NCI-H748 treated with DMSO at 0.1 percent for 48 hours (cell line): ENCODE measurements at regions not wholly inside any gene's neighbourhood (a gene's known extent, or its start where the extent isn't known, plus 50 kb on each side); places are given as distances from the start of the nearest gene placed in this dataset.
"Not testable (repeated sequence)": the region's sequence is repeated elsewhere in the genome, so short reads cannot be mapped to it uniquely, and the experiment has no call there.

Experiments
- DNase-seq: peaks from one replicate; lab custom pipeline; 2025; lab: John Stamatoyannopoulos, UW

DNA sequence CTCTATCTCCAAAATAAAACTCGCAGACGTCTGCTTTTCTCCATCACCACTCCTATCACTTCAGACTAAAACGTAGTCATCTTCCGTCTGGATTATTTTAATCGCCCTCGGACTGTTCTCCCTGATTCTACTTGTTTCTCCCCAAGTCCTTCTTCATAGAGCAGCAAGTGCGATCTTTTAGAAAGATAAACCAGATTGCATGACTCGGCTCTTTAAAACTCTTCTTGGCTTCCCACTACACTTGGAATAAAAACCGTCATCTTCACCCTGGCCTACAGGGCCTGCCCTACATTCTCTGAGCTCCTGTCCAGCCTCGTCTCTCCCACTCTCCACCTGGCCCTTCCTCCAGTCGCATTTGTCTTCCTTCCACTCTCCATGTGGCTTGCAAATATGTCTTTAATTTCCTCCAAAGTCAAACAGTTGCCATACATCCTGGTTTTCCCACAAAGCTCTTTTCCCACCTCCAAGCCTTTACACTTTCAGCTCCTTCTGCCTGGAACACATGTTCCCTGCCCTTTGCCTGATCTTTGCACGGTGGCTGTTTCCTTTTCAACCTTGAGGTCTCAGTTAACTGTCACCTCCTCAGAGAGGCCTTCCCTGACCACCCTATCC lies 70.5 kb upstream of the DHX40 start:
- DNase-seq: no peak

DNA sequence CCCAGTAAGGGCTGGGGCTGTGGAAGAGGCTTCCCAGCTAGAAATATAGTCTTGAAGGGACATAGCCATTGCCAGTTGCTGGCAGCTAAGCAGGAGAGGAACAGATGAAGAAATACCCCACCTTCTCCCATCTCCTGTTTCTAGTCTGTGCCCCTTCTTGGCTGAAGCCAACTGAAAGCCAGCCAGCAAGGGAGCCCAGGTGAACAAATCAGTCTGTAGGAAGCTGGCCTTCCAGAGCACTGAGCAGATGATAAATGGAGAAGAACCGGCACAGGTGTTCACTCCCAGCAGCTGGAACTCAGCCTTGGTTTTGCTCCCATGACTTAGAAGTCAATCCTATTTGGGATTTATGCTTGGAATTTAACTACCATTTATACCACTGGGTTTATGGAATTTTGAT lies 69.2 kb upstream of the DHX40 start:
- DNase-seq: no peak

DNA sequence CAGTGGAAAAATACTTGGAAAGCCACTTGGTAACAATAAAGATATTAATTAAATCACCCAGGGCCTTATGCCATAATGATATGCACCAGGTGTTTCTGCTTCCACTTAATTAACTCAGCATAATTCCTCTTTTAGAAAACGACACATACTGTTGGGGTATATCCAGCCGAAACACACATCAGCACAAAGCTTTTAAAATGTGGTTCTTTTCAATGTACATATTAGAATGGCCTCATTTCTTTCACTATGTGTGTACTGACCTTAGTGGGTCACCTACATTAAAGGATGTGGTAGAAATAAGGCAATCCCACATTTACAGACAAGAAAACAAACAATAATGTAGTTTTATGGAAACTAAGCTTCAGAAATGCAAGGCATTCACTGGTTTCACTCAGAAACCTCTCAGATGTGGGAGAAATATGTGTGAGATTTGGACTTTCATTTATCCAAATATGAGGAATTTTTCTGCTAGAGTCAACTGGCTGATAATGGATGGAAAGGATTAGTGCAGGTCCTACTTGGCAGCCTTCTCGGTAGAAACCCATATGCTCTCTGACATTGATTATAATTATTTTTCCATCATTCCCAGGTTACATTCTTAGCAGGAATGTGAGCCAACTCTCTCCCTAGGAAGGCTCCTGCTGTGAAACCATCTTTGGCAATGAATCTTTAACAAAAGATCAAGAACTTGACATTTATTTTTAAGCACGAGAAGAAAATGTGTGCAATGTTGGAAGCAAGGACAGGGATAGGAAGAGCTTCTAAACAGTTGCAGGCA lies 66.7 kb upstream of the DHX40 start:
- DNase-seq: no peak

DNA sequence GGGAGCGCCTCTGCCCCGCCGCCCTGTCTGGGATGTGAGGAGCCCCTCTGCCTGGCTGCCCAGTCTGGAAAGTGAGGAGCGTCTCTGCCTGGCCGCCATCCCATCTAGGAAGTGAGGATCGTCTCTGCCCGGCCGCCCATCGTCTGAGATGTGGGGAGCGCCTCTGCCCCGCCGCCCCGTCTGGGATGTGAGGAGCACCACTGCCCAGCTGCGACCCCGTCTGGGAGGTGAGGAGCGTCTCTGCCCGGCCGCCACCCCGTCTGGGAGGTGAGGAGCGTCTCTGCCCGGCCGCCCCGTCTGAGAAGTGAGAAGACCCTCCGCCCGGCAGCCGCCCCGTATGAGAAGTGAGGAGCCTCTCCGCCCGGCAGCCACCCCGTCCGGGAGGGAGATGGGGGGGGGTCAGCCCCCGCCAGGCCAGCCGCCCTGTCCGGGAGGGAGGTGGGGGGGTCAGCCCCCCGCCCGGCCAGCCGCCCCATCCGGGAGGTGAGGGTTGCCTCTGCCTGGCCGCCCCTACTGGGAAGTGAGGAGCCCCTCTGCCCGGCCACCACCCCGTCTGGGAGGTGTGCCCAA lies 65.2 kb upstream of the DHX40 start:
- DNase-seq: not testable (repeated sequence)

DNA sequence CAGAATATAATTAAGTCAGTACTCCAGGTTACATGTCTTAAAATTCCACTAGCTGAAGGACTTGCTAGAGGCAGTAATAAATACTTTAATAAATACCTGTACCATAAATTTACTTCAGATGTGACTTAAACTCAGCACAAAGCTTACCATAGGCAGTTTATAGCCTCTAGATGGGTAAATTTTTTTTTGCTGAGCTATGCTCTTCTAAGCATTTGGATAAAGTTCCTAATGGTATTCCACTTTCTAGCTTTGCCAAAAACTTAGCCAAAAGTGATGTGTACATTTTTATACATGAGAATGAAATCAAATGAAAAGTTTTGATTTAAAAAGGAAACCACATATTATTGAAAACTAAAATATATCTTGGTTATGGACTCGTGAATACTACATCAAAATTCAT lies 63.7 kb upstream of the DHX40 start:
- no peak for DNase-seq

DNA sequence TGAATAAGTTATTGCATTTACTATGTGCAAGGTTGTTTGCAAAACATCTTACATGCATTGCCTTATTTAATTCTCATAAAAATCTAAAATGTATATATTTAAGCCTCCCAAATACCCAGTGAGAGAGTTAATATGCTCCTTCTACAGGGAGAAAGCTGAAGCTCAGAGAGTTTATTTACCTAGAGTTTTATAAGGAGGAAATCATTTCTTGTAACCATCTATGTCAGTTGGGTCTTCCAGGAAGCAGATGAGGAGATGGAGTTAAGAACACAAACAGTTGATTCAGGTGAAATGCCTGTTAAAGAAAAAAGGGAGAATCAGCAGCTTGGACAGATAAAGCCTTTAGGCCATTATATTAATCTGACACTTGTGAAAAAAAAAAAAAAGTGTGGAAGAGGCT lies 62.6 kb upstream of the DHX40 start:
- no peak for DNase-seq

DNA sequence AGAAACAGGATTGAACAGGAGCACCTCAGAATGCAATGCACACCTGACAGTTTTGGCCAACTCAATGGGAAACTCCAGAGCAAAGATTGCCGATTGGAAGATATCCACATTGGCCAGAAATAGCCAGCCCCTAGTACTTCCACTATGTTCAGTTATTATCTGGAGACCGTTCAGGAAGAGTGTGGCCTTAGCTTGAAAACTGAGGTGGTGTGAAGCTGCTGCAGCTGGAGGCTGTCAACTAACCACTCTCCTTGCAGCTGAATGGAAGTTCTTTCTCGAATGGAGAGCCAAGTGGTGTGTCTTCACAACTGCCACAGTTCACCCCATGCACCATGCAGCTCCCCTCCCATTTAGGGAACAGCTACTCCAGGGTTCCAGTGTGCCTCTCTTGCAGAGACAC lies 61.9 kb upstream of the DHX40 start:
- DNase-seq: no peak

DNA sequence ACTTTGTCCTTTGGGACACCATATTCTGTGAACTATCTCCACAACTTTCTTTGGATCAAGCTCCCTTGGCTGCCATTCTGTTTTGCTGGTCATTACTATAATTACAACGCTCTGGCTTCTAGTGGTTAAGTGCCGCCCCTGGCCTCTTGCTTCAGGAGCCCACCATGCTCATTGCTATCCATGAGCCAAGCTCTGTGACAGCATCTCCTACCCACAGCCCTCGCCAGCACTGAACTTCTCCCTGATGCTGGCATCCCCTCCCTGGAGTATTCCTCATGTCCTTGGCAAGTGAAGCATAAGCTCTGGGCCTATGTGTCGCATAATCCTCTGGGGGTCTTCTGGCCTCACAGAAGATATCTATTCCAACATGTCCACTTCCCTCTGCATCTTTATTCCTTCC lies 60.6 kb upstream of the DHX40 start:
- no peak for DNase-seq

DNA sequence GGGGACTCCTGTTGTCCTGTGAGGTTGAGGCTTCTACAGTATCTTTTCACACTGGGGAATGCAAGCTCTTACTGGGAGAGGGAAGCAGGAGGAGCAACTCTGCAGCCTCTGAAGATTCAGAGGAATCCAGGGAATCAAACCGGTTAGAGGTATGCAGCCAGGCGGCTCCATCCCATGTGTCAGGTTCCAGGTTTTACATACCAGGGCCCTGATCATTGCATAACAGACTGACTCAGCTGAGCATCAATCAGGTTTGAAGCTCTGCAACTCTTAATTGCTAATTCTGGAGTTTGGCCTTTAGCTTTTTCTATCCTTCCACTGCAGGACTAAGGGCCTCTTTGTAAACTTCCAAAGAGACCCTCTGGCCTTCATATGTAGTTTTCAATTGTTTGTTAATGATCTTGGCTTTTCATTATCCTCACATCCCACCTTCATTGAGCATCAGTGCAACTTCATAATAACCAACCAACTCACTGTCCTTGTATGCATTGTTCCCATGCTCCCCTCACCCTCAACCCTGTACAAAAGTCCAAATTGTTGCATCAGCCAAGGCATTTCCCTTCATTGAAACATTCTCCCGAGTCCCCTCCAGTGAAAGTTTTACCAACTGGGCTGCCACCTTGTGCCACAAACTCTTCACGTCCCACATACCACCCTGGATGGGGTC lies 59.7 kb upstream of the DHX40 start:
- no peak for DNase-seq

DNA sequence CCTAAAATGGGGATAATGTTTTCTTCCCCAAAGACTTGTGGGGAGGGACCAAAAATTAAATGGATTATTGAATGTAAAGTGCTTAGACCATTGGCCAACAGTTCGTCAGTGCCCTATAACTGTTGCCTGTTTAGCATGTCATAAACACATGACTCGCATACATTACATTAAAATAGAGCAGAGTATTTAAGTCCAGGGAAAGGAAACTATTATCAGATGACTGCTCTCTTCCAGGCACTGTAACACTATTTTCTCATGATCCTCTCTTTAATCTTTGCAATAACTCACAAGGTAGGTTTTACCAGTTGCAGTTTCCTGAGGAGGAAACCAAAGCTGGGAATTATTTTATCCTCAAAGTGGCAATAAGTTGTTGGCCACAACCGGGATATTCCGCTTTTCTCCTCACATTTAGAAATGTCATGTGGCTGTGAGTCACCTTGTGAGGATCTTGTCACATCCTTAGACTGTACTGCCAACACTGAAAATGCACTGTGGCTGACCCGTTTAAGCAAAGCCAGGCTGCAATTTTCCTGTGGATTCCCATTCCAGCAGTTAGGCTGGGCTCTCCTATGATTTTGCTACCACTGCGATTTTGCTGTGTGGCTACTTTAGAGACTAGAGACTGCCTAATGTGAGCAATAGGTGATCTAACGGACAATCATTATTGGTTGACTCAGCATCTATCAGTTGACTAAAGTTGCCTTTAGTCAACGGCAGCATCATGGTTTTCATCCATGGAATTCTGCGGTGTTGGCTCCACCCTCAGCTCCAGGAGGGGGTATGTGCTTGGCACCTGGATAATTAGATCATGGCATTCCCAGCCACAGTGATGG lies 58.3 kb upstream of the DHX40 start:
- no peak for DNase-seq

DNA sequence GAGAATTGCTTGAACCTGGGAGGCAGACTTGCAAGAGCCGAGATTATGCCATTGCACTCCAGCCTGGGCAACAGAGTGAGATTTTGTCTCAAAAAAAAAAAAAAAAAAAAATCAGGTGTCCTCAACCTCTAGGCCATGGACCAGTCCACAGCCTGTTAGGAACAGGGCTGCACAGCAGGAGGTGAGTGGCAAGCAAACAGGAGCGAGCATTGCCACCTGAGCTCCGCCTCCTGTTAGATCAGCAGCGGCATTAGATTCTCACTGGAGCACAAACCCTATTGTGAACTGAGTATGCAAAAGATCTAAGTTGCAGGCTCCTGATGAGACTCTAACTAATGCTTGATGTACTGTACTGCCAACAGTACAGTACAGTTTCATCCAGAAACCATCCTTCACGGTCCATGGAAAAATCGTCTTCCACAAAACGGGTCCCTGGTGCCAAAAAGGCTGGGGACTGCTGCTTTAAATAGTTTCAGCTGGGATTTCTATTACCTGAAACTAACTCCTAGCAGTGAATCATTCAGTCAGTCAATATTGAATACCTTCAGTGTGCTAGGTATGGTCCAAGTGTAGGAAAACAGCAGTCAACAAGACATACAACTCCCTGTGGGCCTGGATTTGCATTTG lies 56.3 kb upstream of the DHX40 start:
- no peak for DNase-seq

DNA sequence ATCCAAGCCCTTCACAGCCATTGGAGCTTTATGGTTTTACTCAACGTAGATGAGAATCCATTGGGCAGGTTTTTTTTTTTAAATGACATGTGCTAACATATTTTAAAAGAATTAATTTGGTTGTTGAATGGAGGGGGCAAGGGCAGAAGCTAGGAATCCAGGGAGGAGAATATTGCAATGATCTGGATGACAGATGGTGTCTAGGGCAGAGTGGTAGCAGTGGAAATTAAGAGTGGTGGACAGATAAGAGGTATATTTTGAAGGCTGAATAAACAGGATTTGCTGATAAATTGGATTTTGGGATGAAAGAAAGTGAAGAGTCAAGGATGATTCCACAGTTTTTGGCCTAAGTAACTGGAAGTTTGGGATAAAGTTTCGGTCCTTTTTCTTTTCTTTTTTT lies 54.8 kb upstream of the DHX40 start:
- no peak for DNase-seq

DNA sequence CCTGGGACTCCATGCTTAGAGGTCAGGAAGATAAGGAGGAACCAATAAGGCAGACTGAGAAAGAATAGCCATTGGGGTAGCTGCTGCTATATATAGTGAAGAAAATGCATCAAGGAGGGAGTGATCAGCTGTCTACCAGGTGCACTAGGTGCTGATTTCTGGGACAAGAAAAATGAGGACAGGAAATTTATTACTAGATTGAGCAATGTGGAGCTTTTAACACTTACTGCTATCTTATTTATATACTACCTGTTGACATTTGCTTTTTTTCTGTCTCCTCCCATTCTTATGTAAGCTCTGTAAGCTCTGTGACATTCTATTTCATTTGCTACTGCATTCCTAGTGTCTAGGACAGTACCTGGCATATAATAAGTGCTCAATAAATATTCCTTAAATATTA lies 53.7 kb upstream of the DHX40 start:
- no peak for DNase-seq

DNA sequence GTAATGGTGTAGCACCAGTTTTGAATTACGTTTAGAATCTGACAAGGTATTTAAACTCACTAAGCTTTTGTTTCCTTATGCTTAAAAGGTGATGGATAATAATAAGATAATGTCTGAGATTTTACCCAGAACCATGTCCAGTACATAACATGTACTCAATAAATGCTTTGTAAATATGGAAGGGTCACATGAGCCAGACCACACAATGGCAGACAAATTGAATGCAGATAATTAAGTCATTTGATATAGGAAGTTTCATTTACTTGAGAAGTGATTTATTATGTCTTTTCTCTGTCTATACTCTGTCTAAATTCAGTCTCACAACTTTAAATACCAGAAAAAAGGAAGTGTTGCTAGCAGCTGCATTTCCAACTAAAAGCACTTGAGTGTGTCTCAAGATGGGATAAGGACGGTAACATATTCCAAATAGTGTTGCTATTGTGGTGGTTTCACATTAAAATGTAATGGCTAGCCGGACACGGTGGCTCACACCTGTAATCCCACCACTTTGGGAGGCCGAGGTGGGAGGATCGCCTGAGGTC lies 52.5 kb upstream of the DHX40 start:
- DNase-seq: peak; percentile 67

DNA sequence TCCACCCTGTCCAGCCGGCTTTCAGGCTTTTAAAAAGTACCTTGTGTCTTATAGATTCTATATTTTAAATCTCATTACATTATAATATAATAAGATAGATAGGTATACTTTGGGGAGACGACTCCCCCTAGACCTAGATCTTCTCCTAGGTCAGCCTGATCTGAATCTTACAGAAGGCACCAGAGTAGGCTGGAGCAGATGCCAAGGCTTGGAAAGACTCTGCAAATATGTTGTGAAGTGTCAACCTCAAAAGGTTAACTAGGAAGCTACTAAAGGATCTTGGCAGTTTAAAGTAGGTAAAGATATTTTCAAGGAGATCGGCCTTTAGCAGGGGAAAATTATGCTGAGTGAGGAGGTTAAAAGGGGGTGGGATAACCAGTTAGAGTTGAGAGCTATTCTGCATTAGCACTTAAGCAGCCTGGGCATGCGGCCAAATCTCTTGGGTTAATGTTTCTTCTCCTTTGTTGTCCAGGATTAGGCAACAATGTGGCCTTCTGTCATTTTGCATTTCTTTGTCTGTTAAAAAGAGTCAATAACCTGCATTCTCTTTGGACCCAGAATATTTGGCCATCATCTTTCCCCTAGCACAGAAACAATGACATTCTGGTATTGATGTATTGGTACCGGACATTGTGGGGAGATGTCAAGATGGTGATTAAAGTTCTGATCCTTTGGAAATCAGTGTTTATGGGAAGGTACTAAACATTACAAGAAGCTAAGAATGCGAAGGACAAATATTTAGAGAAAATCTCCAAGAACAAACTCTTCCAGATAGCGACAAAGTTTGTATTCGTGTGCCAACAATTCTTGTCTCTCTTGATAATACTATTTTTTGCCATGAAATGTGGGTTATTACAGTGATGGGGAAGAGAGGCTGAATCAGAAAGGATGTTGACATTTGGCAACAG lies 51.2 kb upstream of the DHX40 start:
- DNase-seq: peak; percentile 97
